ENCODE measurements at regions not wholly inside any gene's neighbourhood (a gene's known extent, or its start where the extent isn't known, plus 50 kb on each side); places are given as distances from the start of the nearest gene placed in this dataset.

DNA sequence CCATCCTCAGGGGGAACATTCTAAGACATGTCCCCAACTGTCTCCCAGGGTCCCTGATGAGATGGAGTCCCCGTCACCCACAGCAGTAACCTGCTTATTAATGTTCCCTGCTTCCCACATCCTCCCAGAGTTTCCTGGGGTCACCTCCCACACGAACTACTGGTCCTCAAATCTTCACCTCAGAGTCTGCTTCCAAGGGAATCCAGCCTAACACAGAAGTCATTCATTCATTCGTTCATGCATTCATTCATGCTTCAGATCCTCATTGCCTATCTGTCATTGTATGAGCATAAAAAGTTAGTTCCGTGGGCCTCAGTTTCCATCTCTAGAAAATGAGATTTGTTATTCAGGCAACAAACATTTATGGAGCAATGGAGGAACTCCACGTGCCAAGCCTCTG lies 516.2 kb downstream of the SHQ1 start:
- Histone ChIP-seq H3K4me3 (ENCODE audit: low read length) (no peak overlapping the region), H3K4me1 (ENCODE audit: low read length) (no peaks in the 10 kb centered on the region), H3K9ac (ENCODE audit: low read length) (no peak overlapping the region), H3K79me2 (ENCODE audit: low read length) (no peaks in the 10 kb centered on the region), H4K20me1 (ENCODE audit: insufficient read depth, low read length) (no peaks in the 10 kb centered on the region), H3K4me2 (ENCODE audit: low read depth, low read length) (no peak overlapping the region), H3F3A (ENCODE audit: insufficient read depth, low read length) (no peaks in the 10 kb centered on the region), H3K9me2 (replicated peaks; ENCODE audit: insufficient read depth, low read length) (no peaks in the 10 kb centered on the region), H3K27ac (ENCODE audit: low read length) (no peak overlapping the region), H3K27me3 (replicated peaks; ENCODE audit: insufficient read depth, low read length) (no peaks in the 10 kb centered on the region), H2AFZ (ENCODE audit: low read length) (no peak overlapping the region), H3K36me3 (replicated peaks; ENCODE audit: insufficient read depth, low read length) (no peaks in the 10 kb centered on the region), H3K9me3 (replicated peaks; ENCODE audit: insufficient read depth, low read length) (no peaks in the 10 kb centered on the region)
- TF ChIP-seq EZH2phosphoT487 (IDR thresholded peaks at IDR 0.05; ENCODE audit: low read length) (no peak), EZH2 (optimal IDR thresholded peaks at IDR 0.05; ENCODE audit: low read depth, low read length) (no peak)
- TF ChIP-seq, protein P1, sequence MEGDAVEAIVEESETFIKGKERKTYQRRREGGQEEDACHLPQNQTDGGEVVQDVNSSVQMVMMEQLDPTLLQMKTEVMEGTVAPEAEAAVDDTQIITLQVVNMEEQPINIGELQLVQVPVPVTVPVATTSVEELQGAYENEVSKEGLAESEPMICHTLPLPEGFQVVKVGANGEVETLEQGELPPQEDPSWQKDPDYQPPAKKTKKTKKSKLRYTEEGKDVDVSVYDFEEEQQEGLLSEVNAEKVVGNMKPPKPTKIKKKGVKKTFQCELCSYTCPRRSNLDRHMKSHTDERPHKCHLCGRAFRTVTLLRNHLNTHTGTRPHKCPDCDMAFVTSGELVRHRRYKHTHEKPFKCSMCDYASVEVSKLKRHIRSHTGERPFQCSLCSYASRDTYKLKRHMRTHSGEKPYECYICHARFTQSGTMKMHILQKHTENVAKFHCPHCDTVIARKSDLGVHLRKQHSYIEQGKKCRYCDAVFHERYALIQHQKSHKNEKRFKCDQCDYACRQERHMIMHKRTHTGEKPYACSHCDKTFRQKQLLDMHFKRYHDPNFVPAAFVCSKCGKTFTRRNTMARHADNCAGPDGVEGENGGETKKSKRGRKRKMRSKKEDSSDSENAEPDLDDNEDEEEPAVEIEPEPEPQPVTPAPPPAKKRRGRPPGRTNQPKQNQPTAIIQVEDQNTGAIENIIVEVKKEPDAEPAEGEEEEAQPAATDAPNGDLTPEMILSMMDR (IDR thresholded peaks at IDR 0.05; ENCODE audit: low read length), result no peak
- DNase-seq, result no peak

DNA sequence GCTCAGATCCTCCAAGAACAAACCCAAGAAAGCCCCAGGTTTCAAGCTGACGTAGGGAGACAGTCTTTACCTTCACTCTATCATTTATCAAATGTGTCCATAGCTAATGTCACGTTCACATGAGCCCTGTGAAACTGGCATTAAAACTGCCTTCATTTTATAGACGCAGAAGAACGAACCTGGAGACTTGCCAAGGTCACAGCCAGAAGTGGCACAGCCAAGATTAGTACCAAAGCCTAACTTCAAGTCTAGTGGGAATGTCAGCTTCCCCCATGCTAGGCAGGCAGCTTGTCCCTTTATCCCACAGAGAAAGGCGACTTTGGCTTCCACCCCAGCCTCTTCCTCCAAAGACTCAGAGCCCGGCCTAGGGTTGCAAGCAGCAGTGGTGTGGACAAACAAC lies 517.2 kb downstream of the SHQ1 start:
- TF ChIP-seq EZH2 (optimal IDR thresholded peaks at IDR 0.05; ENCODE audit: low read depth, low read length) (no peak), EZH2phosphoT487 (IDR thresholded peaks at IDR 0.05; ENCODE audit: low read length) (no peak)
- TF ChIP-seq, protein P1 (IDR thresholded peaks at IDR 0.05; ENCODE audit: low read length), result no peak
- Histone ChIP-seq H3K9me3 (replicated peaks; ENCODE audit: insufficient read depth, low read length) (no peaks in the 10 kb centered on the region), H3K4me3 (ENCODE audit: low read length) (no peak overlapping the region), H4K20me1 (ENCODE audit: insufficient read depth, low read length) (no peaks in the 10 kb centered on the region), H3K9ac (ENCODE audit: low read length) (no peak overlapping the region), H3K79me2 (ENCODE audit: low read length) (no peaks in the 10 kb centered on the region), H3K4me1 (ENCODE audit: low read length) (no peaks in the 10 kb centered on the region), H3K27me3 (replicated peaks; ENCODE audit: insufficient read depth, low read length) (no peaks in the 10 kb centered on the region), H3K4me2 (ENCODE audit: low read depth, low read length) (no peak overlapping the region), H3K27ac (ENCODE audit: low read length) (no peak overlapping the region), H3K9me2 (replicated peaks; ENCODE audit: insufficient read depth, low read length) (no peaks in the 10 kb centered on the region), H3K36me3 (replicated peaks; ENCODE audit: insufficient read depth, low read length) (no peaks in the 10 kb centered on the region), H2AFZ (ENCODE audit: low read length) (no peak overlapping the region), H3F3A (ENCODE audit: insufficient read depth, low read length) (no peaks in the 10 kb centered on the region)
- DNase-seq, result no peak

DNA sequence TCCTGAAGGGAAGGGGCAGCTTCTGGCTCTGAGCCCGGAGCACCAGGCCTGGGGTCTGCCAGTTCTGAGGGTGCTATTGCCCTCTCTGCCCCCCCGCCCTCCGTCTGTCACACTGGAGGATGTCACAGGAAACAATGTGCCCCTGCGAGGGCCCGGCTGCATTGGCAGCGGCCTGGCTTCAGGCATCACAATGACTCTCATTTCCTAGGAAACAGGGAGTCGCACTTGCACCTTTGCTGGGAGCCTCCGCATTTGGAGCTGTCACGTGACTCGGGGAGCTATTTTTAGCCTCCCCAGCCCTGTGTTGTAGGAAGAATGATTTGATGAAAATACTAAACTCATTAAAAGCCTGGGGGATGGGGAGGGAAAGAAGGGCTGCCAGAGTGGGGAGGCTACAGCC lies 518.9 kb downstream of the SHQ1 start:
- no peaks in the 10 kb centered on the region for H3K9me3 ChIP-seq (replicated peaks; ENCODE audit: insufficient read depth, low read length)
- H3K9me2 ChIP-seq (replicated peaks; ENCODE audit: insufficient read depth, low read length), result no peaks in the 10 kb centered on the region
- no peaks in the 10 kb centered on the region for H4K20me1 ChIP-seq (ENCODE audit: insufficient read depth, low read length)
- no peak for TF ChIP-seq EZH2phosphoT487 (IDR thresholded peaks at IDR 0.05; ENCODE audit: low read length)
- TF ChIP-seq EZH2 (optimal IDR thresholded peaks at IDR 0.05; ENCODE audit: low read depth, low read length), result no peak
- TF ChIP-seq, protein P1 (IDR thresholded peaks at IDR 0.05; ENCODE audit: low read length), result no peak
- no peaks in the 10 kb centered on the region for H3K27me3 ChIP-seq (replicated peaks; ENCODE audit: insufficient read depth, low read length)
- H3K4me1 ChIP-seq (ENCODE audit: low read length), result no peaks in the 10 kb centered on the region
- no peak overlapping the region for H2AFZ ChIP-seq (ENCODE audit: low read length)
- H3F3A ChIP-seq (ENCODE audit: insufficient read depth, low read length), result no peaks in the 10 kb centered on the region
- no peak overlapping the region for H3K4me2 ChIP-seq (ENCODE audit: low read depth, low read length)
- no peak overlapping the region for H3K4me3 ChIP-seq (ENCODE audit: low read length)
- no peak for DNase-seq
- H3K79me2 ChIP-seq (ENCODE audit: low read length), result no peaks in the 10 kb centered on the region
- H3K27ac ChIP-seq (ENCODE audit: low read length), result no peak overlapping the region
- no peaks in the 10 kb centered on the region for H3K36me3 ChIP-seq (replicated peaks; ENCODE audit: insufficient read depth, low read length)
- H3K9ac ChIP-seq (ENCODE audit: low read length), result no peak overlapping the region
